Eye (tissue), 1 donor: ENCODE measurements at regions not wholly inside any gene's neighbourhood (a gene's known extent, or its start where the extent isn't known, plus 50 kb on each side); places are given as distances from the start of the nearest gene placed in this dataset.
A peak's percentile ranks its signal among the peaks of the same experiment; 100 is the strongest.

Experiments
- DNase-seq: peaks from one replicate; pipeline ENCODE4 v3.0.0-alpha.2; 2015

GRCh38 chr13:103187721-103188156, 121.5 kb upstream of the SLC10A2 start:
- DNase-seq, result peak; percentile 79

- DNase-seq, result no peak
Measured at GRCh38 chr13:103184413-103184812, 118.2 kb upstream of the SLC10A2 start.

DNA sequence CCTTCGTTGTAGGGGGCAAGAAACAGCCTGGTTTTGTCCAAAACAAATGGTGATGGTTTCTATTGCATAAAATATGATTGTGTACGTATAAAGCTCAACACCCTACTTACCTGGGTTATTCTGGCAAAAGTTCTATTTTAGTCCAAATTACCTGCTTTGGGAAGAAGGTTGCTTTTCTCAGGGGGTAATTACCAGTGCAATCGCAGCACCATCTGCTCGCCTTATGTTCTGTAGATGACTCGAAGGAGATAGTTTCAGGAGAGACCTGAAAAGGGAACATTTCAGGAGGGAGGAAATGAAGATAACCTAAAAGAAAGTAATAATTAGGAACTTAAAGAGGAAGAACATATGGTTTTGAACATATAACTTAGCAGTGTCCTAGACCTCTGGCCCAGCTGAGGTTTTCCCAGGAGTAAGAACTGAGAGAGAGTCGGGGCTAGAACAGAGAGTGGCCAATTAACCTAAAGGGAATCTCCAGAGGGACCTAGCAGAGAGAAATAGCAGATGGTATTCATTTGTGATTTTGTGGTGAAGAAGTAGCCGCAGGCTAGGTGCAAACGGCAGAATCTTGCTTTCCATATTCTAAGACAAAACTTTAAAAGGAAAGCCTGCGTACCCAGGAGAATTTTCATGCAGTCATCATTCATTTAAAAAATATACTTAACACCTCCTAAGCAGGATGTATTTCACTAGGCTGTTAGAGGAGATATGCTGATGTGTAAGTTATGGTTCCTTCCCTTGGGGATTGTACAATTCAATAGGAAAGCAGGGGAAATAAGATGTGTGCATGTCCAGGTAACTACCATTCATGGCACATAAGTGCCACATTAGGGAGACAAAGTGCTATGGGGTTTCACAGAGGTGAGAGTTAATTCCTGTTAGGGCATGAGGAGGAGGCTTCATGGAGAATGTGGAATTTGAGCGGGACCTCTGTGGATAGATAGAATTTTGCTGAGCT, 113.0 kb upstream of the SLC10A2 start:
- peak; percentile 62 for DNase-seq

DNA sequence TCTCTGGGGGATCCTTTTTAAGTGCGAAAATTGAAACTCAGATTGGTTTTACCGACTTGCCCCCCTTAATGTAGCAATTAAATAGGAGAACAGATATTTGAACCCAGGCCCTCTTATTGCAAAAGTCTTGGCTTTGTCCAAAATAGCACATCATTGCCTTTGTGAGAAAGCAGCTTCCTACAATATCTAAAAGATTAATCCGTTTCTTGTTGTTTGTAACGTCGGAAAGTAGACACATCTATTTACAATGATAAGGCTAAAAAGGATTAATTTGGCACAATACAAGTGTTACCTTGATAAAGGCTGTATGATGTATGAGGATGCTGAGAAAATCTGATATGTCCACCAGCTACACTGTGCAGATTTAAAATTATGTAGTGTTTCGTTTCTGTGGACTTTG, 108.7 kb upstream of the SLC10A2 start:
- DNase-seq, result no peak

- no peak for DNase-seq
Measured at GRCh38 chr13:103168901-103169508, 102.8 kb upstream of the SLC10A2 start.

- no peak for DNase-seq
Measured at GRCh38 chr13:103164251-103164650, 98.0 kb upstream of the SLC10A2 start.

DNA sequence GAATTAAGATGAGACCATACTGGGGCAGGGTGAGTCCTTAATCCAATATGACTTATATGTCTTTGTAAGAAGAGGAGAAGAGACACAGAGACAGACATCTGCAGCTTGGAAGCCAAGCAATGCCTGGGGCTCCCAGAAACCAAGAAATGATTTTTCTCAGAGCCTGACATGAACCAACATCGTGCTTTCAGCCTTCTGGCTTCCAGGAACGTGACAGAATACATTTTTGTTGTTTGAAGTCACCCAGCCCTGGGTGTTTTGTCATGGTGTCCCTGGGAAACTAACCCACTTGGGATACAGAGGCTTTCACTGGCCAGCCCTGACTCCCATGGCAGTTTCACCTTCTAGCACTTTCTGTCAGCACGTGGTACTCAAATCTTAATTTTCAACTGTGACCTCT, 95.3 kb upstream of the SLC10A2 start:
- no peak for DNase-seq

- DNase-seq, result no peak
Measured at GRCh38 chr13:103157434-103158145, 91.4 kb upstream of the SLC10A2 start.

GRCh38 chr13:103157016-103157415, 90.8 kb upstream of the SLC10A2 start:
- no peak for DNase-seq

- no peak for DNase-seq
Measured at GRCh38 chr13:103156346-103156998, 90.3 kb upstream of the SLC10A2 start.

DNA sequence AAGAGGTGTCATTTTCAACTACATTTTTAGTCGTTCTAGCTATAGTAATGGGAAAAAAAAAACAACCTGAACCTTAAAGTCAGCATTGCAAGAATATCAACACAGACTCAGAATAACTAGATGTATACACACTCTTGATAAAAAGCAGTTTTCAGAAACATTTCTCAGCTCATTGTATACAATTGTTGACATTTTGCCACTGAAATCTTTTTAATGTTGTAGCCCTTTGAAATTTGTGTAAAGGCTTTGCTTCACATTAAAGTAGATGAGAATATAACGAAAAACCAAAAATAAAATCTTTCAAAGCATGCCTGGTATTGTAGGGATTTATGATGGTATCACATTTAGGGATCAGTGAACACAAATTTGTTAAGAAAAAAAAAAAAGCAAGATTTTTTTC, 87.2 kb upstream of the SLC10A2 start:
- DNase-seq, result no peak

- DNase-seq, result no peak
Measured at GRCh38 chr13:103147961-103148360, 81.7 kb upstream of the SLC10A2 start.

DNA sequence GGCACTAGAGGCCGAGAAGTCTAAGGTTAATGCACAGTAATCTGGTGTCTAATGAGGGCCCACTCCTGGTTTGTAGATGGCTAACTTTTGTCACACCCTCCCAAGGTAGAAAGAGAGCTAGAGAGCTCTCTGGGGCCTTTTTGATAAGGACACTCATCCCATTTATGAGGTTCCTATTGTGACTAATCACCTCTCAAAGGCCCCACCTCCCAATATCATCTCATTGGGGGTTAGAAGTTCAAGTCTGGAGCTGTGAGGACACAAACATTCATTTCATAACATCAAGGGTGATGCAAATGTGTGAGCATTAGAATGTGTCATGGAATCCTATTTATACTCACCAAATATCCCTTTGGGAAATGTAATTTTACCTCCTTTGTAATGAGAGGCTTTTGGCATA, 79.2 kb upstream of the SLC10A2 start:
- DNase-seq, result no peak

- DNase-seq, result no peak
Measured at GRCh38 chr13:103143432-103143831, 77.2 kb upstream of the SLC10A2 start.

DNA sequence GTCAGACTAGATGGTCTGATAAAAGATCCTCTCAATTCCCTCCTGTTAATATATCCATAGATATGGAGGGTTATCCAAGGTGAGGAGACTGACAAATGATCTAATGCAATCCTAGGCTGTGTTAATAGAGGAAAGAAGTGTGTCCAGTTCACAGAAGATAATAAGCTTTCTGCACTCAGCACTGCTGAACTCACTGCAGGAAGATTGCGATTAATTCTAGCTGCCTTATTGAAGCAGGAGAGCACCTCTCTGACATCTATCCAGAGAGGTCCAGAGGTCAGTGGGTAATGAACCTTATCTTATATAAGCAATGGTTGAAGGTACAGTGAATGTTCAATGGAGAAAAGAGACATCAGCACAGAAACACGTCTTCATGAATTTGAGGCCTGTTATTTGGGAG, 75.9 kb upstream of the SLC10A2 start:
- no peak for DNase-seq

DNA sequence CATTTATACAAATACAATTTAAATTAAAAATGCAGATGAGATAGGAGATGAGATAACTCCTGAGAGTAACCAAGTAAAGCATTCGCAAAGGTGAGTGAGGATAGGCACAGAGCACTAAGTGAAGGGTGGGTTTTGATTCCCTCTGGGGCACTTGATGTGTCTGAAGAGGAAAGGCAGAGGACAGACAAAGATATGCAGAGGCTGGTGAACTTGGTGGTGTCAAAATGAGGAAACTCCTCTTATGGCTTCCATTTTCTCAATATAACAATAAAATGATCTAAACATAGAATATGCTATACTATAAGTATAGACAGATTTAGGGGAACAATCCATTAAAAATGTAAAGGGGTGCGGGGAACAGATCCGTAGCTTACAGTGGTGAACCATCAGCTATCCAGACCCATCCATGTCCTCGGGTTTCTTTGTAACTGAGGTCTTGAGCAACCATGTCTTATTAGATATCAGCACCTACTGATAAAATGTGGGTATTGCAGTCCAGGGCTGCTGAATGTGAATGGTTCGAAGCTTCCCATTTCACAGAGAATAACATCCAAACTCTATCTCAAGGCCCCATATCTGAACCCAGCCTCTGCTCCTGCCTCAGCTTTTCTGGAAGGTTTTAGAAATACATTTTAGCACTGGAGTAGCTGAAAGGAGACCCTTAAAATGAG, 73.9 kb upstream of the SLC10A2 start:
- no peak for DNase-seq

DNA sequence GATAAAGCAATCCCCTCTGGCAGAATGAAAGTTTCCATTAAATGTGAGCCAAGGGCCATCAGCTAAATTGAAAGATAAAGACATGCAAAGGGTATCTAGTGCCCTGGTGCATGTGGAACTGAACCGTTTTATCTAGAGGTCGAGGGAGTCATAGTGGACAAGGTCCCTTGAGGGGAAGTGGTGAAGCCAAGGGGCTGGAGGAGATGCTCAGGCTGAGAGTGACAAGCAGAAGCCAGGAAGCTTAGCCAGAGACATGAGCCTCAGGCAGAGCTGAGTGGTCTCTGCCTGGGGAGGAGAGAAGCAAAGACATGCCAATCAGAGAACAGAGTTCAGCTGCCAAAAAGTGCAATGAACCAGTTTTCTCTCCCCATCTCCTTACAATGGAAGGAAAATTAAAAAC, 68.1 kb upstream of the SLC10A2 start:
- DNase-seq, result no peak

DNA sequence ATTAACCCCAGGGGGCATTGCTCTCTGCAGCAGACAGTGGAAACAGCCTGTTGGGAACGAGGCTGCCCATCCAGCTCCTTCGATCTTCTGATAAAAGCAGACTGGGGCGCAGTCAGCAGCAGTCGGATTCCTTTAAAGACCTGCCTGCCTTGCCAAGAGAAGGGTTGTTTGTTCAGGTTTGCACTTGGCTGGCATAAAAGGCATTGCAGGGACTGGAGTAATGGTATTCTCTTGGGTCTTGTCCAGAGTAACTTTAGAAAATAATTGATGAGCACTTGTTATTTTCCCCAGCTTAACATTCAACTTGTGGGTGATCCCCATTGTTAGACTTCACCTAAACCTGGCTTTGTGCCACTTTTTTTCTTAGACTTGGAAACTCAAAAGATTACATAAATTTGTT, 67.3 kb upstream of the SLC10A2 start:
- DNase-seq, result no peak

DNA sequence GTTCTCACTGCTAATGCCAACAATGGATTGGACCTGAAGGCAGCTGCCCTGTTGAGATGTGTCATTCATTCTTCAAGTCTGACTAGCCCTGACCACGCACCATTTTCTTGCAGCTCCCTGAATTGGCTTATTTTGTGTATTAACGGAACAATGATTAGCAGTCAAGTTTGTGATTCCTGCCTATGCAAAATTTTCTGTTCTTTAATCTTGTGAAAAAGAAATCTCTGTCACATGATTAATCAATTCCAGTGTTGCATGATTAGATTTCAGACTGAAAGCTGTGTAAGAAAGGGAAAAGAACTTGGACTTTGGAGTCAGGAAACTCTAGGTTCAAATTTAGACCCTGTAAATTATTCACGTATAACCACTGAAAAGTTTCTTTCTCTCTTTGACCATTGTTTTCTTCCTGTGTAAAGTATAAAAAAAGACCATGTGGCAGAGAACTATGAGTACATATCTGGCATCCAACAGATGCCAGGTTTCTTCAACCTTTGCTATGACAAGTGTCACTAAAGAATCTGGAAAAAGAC, 64.5 kb upstream of the SLC10A2 start:
- DNase-seq, result no peak

DNA sequence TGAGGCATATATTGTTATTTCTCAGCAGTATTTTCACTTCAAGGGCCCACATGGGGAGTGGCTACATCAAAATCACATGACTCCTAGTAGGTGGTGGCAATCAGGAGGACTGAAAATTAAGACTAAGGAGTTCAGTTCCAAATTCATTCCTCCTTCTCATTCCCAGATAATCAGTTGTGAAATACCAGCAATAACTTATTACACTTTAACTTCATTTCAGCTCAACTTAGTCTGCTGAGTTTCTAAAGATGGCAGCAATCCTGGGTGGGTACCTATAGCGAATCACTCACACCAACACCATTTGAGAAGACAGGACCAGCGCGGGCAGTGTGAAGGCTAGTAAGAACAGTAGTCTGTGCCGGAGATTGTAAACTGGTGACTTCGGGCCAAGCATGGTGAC, 63.9 kb upstream of the SLC10A2 start:
- DNase-seq, result no peak
